Muscle of leg (tissue), 3 donors: ENCODE measurements at regions not wholly inside any gene's neighbourhood (a gene's known extent, or its start where the extent isn't known, plus 50 kb on each side); places are given as distances from the start of the nearest gene placed in this dataset.
A peak's percentile ranks its signal among the peaks of the same experiment; 100 is the strongest.

Experiments
- DNase-seq: peaks from one replicate; pipeline ENCODE4 v3.0.0; 2013
- H3K27ac ChIP-seq: one replicate; pipeline ENCODE4 v1.5.1; 2013; ENCODE audit warnings: mild to moderate bottlenecking, low read length, control low read depth
- H3K27me3 ChIP-seq: one replicate; pipeline ENCODE4 v1.6.1; 2013; ENCODE audit warnings: low read length; ENCODE audit not compliant: control insufficient read depth, insufficient read depth
- H3K36me3 ChIP-seq: one replicate; pipeline ENCODE4 v1.6.1; 2013; ENCODE audit warnings: low read length; ENCODE audit not compliant: control insufficient read depth, insufficient read depth
- H3K4me1 ChIP-seq: one replicate; pipeline ENCODE4 v1.6.1; 2013; ENCODE audit warnings: low read length; ENCODE audit not compliant: control insufficient read depth, insufficient read depth
- H3K4me3 ChIP-seq: one replicate; pipeline ENCODE4 v1.5.1; 2013; ENCODE audit warnings: low read length, control low read depth
- H3K9me3 ChIP-seq: replicated peaks from 2 replicates; pipeline ENCODE4 v1.6.1; 2013; ENCODE audit warnings: low read depth, low read length; ENCODE audit not compliant: control insufficient read depth
- WGBS: methylation state at CpG from one replicate; pipeline ENCODE4 v1.1.5; 2013; ENCODE audit warnings: missing lambda C conversion rate; ENCODE audit not compliant: insufficient coverage; 5-methylcytosine and 5-hydroxymethylcytosine counted together

GRCh38 chr17:34851961-34852540 is 109.2 kb downstream of the CCT6B start:
- 69% methylated on average over 8 of the region's 9 CpGs for WGBS

GRCh38 chr17:34850964-34851363 is 110.3 kb downstream of the CCT6B start:
- no peak for DNase-seq
- 40% methylated on average over 1 of the region's 3 CpGs for whole genome bisulfite sequencing
- Histone ChIP-seq H3K27me3 (no peaks in the 10 kb centered on the region), H3K9me3 (no peaks in the 10 kb centered on the region), H3K36me3 (no peaks in the 10 kb centered on the region), H3K4me1 (no peaks in the 10 kb centered on the region), H3K4me3 (no peak overlapping the region), H3K27ac (no peak overlapping the region)

More at GRCh38 chr17:34851961-34852540, 109.2 kb downstream of the CCT6B start:
- no peak overlapping the region for H3K4me3 ChIP-seq
- H3K4me1 ChIP-seq = no peaks in the 10 kb centered on the region
- DNase-seq = no peak
- no peak overlapping the region for H3K27ac ChIP-seq
- H3K27me3 ChIP-seq = no peaks in the 10 kb centered on the region
- no peaks in the 10 kb centered on the region for H3K9me3 ChIP-seq
- no peaks in the 10 kb centered on the region for H3K36me3 ChIP-seq

GRCh38 chr17:34850023-34850422 is 111.2 kb downstream of the CCT6B start:
- H3K4me1 ChIP-seq = no peaks in the 10 kb centered on the region
- no peaks in the 10 kb centered on the region for H3K9me3 ChIP-seq
- no peak overlapping the region for H3K4me3 ChIP-seq
- no peaks in the 10 kb centered on the region for H3K27me3 ChIP-seq
- 100% methylated on average over 1 of the region's 4 CpGs for WGBS
- H3K36me3 ChIP-seq = no peaks in the 10 kb centered on the region
- H3K27ac ChIP-seq = no peak overlapping the region
- no peak for DNase-seq

GRCh38 chr17:34847938-34848337 is 113.3 kb downstream of the CCT6B start:
- 53% methylated on average over 2 of the region's 3 CpGs for WGBS
- no peak for DNase-seq
- no peaks in the 10 kb centered on the region for H3K9me3 ChIP-seq

GRCh38 chr17:34845296-34845695 is 116.0 kb downstream of the CCT6B start:
- 40% methylated on average over 2 of the region's 3 CpGs for WGBS
- Histone ChIP-seq H3K27ac (no peak overlapping the region), H3K36me3 (no peaks in the 10 kb centered on the region), H3K9me3 (no peaks in the 10 kb centered on the region), H3K4me3 (no peak overlapping the region), H3K27me3 (no peaks in the 10 kb centered on the region), H3K4me1 (no peaks in the 10 kb centered on the region)
- DNase-seq = no peak

More at GRCh38 chr17:34847938-34848337, 113.3 kb downstream of the CCT6B start:
- no peak overlapping the region for H3K27ac ChIP-seq
- H3K27me3 ChIP-seq = no peaks in the 10 kb centered on the region
- H3K36me3 ChIP-seq = no peaks in the 10 kb centered on the region
- no peaks in the 10 kb centered on the region for H3K4me1 ChIP-seq
- H3K4me3 ChIP-seq = no peak overlapping the region

GRCh38 chr17:34843682-34844081 is 117.6 kb downstream of the CCT6B start:
- Histone ChIP-seq H3K27me3 (no peaks in the 10 kb centered on the region), H3K4me1 (no peaks in the 10 kb centered on the region), H3K4me3 (no peak overlapping the region), H3K9me3 (no peaks in the 10 kb centered on the region), H3K27ac (no peak overlapping the region), H3K36me3 (no peaks in the 10 kb centered on the region)
- DNase-seq = no peak
- WGBS = 50% methylated on average over 3 of the region's 3 CpGs

- Histone ChIP-seq H3K27ac (no peak overlapping the region), H3K4me3 (no peak overlapping the region), H3K36me3 (no peaks in the 10 kb centered on the region), H3K9me3 (no peaks in the 10 kb centered on the region), H3K27me3 (no peaks in the 10 kb centered on the region), H3K4me1 (no peaks in the 10 kb centered on the region)
- WGBS = 90% methylated on average over 4 of the region's 5 CpGs
- no peak for DNase-seq
Observed at GRCh38 chr17:34842235-34842634, 119.0 kb downstream of the CCT6B start.

- peaks cover 4% of the 10 kb centered on the region for H3K27me3 ChIP-seq
- H3K36me3 ChIP-seq = no peaks in the 10 kb centered on the region
- H3K4me3 ChIP-seq = no peak overlapping the region
- no peak for DNase-seq
- H3K4me1 ChIP-seq = no peaks in the 10 kb centered on the region
- no CpG with 5 or more reads among the region's 1 CpG for WGBS
- H3K27ac ChIP-seq = no peak overlapping the region
- H3K9me3 ChIP-seq = no peaks in the 10 kb centered on the region
Observed at GRCh38 chr17:34841467-34841866, 119.8 kb downstream of the CCT6B start.

GRCh38 chr17:34840750-34841149 is 120.5 kb downstream of the CCT6B start:
- Histone ChIP-seq H3K27ac (no peak overlapping the region), H3K27me3 (peaks cover 6% of the 10 kb centered on the region), H3K4me3 (no peak overlapping the region), H3K4me1 (no peaks in the 10 kb centered on the region), H3K9me3 (no peaks in the 10 kb centered on the region), H3K36me3 (no peaks in the 10 kb centered on the region)
- 14% methylated on average over 2 of the region's 4 CpGs for WGBS
- peak; percentile 9 for DNase-seq

GRCh38 chr17:34837876-34838478 is 123.3 kb downstream of the CCT6B start:
- Histone ChIP-seq H3K36me3 (no peaks in the 10 kb centered on the region), H3K4me3 (no peak overlapping the region), H3K9me3 (no peaks in the 10 kb centered on the region), H3K27ac (no peak overlapping the region), H3K27me3 (peaks cover 7% of the 10 kb centered on the region), H3K4me1 (no peaks in the 10 kb centered on the region)
- WGBS = 70% methylated on average over 8 of the region's 14 CpGs
- no peak for DNase-seq
